ENCODE measurements at regions not wholly inside any gene's neighbourhood (a gene's known extent, or its start where the extent isn't known, plus 50 kb on each side); places are given as distances from the start of the nearest gene placed in this dataset.

- H3K27me3 ChIP-seq (ENCODE audit: control insufficient read depth, extremely low read depth, insufficient read depth, low read length), result no peaks in the 10 kb centered on the region
- H4K20me1 ChIP-seq (ENCODE audit: control insufficient read depth, extremely low read depth, insufficient read depth, low read length), result no peaks in the 10 kb centered on the region
- H2AFZ ChIP-seq (ENCODE audit: control insufficient read depth, low read length), result no peak overlapping the region
- no peak overlapping the region for H3K4me3 ChIP-seq (ENCODE audit: control insufficient read depth in 2 of 3, extremely low read depth in 1 of 3, insufficient read depth in 2 of 3, low read depth in 1 of 3, low read length in 3 of 3)
- dilution Hi-C loops (cut with MboI; ENCODE audit: extremely low pct_ligation_motif_present, low sequenced_read_pairs), result no loop called here
- no peaks in the 10 kb centered on the region for H3K9me3 ChIP-seq (ENCODE audit: control insufficient read depth, low read depth, low read length)
- H3K36me3 ChIP-seq (ENCODE audit: control insufficient read depth in 2 of 2, extremely low read depth in 1 of 2, insufficient read depth in 2 of 2, low read length in 2 of 2), result no peaks in the 10 kb centered on the region
- TF ChIP-seq, protein P1, sequence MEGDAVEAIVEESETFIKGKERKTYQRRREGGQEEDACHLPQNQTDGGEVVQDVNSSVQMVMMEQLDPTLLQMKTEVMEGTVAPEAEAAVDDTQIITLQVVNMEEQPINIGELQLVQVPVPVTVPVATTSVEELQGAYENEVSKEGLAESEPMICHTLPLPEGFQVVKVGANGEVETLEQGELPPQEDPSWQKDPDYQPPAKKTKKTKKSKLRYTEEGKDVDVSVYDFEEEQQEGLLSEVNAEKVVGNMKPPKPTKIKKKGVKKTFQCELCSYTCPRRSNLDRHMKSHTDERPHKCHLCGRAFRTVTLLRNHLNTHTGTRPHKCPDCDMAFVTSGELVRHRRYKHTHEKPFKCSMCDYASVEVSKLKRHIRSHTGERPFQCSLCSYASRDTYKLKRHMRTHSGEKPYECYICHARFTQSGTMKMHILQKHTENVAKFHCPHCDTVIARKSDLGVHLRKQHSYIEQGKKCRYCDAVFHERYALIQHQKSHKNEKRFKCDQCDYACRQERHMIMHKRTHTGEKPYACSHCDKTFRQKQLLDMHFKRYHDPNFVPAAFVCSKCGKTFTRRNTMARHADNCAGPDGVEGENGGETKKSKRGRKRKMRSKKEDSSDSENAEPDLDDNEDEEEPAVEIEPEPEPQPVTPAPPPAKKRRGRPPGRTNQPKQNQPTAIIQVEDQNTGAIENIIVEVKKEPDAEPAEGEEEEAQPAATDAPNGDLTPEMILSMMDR (optimal IDR thresholded peaks at IDR 0.05 in 1 of 3, IDR thresholded peaks at IDR 0.05 in 1 of 3, conservative IDR thresholded peaks at IDR 0.05 in 1 of 3; ENCODE audit: extremely low read depth in 1 of 3, insufficient read depth in 2 of 3, low read length in 3 of 3), result no peak
- TF ChIP-seq EZH2 (IDR thresholded peaks at IDR 0.05; ENCODE audit: low read length), result no peak
- H3K4me2 ChIP-seq (ENCODE audit: control insufficient read depth, extremely low read depth, insufficient read depth, low read depth, low read length), result no peak overlapping the region
- H3K27ac ChIP-seq (ENCODE audit: control insufficient read depth, insufficient read depth, low read length), result no peak overlapping the region
- no peak for FAIRE-seq
- no peaks in the 10 kb centered on the region for H3K9me1 ChIP-seq (ENCODE audit: control insufficient read depth, extremely low read depth, insufficient read depth, low read length)
- H3K9ac ChIP-seq (ENCODE audit: control insufficient read depth, extremely low read depth, insufficient read depth, low read length), result no peak overlapping the region
- no peak for DNase-seq (ENCODE audit: low read depth, low spot score)
- no peaks in the 10 kb centered on the region for H3K4me1 ChIP-seq (ENCODE audit: control insufficient read depth, extremely low read depth, insufficient read depth, low read length)
- H3K79me2 ChIP-seq (ENCODE audit: control insufficient read depth, insufficient read depth, low read length), result no peaks in the 10 kb centered on the region
Observed at GRCh38 chr2:198720266-198720665, 737.5 kb downstream of the SATB2 start.

- Histone ChIP-seq H3K9me1 (ENCODE audit: control insufficient read depth, extremely low read depth, insufficient read depth, low read length) (no peaks in the 10 kb centered on the region), H3K36me3 (ENCODE audit: control insufficient read depth in 2 of 2, extremely low read depth in 1 of 2, insufficient read depth in 2 of 2, low read length in 2 of 2) (no peaks in the 10 kb centered on the region), H4K20me1 (ENCODE audit: control insufficient read depth, extremely low read depth, insufficient read depth, low read length) (no peaks in the 10 kb centered on the region), H3K4me3 (ENCODE audit: control insufficient read depth in 2 of 3, extremely low read depth in 1 of 3, insufficient read depth in 2 of 3, low read depth in 1 of 3, low read length in 3 of 3) (no peak overlapping the region), H3K27me3 (ENCODE audit: control insufficient read depth, extremely low read depth, insufficient read depth, low read length) (no peaks in the 10 kb centered on the region), H3K79me2 (ENCODE audit: control insufficient read depth, insufficient read depth, low read length) (no peaks in the 10 kb centered on the region), H2AFZ (ENCODE audit: control insufficient read depth, low read length) (no peak overlapping the region), H3K9ac (ENCODE audit: control insufficient read depth, extremely low read depth, insufficient read depth, low read length) (no peak overlapping the region), H3K4me1 (ENCODE audit: control insufficient read depth, extremely low read depth, insufficient read depth, low read length) (no peaks in the 10 kb centered on the region), H3K4me2 (ENCODE audit: control insufficient read depth, extremely low read depth, insufficient read depth, low read depth, low read length) (no peak overlapping the region), H3K9me3 (ENCODE audit: control insufficient read depth, low read depth, low read length) (no peaks in the 10 kb centered on the region), H3K27ac (ENCODE audit: control insufficient read depth, insufficient read depth, low read length) (no peak overlapping the region)
- TF ChIP-seq, protein P1 (optimal IDR thresholded peaks at IDR 0.05 in 1 of 3, IDR thresholded peaks at IDR 0.05 in 1 of 3, conservative IDR thresholded peaks at IDR 0.05 in 1 of 3; ENCODE audit: extremely low read depth in 1 of 3, insufficient read depth in 2 of 3, low read length in 3 of 3), result no peak
- TF ChIP-seq EZH2 (IDR thresholded peaks at IDR 0.05; ENCODE audit: low read length), result no peak
- DNase-seq (ENCODE audit: low read depth, low spot score), result no peak
- dilution Hi-C loops (cut with MboI; ENCODE audit: extremely low pct_ligation_motif_present, low sequenced_read_pairs), result no loop called here
- no peak for FAIRE-seq
Observed at GRCh38 chr2:198717451-198717850, 740.3 kb downstream of the SATB2 start.

Measured in keratinocyte (primary cell).